Esophagus muscularis mucosa (tissue), 4 donors: ENCODE measurements at regions not wholly inside any gene's neighbourhood (a gene's known extent, or its start where the extent isn't known, plus 50 kb on each side); places are given as distances from the start of the nearest gene placed in this dataset.

Source experiments
- DNase-seq: peaks from one replicate; pipeline ENCODE4 v3.0.0-alpha.2; 2017; ENCODE audit errors: extremely low spot score
- H3K27ac ChIP-seq, 4 donors: fragments of 200-600 bp; sonication (generic); replicated peaks in 1 of 4; 1 replicate in 3 of 4; 2 replicates in 1 of 4; pipeline ENCODE4 v1.5.1; 2016 to 2019; ENCODE audit warnings: mild to moderate bottlenecking in 1 of 4
- H3K27me3 ChIP-seq, 4 donors: fragments of 200-600 bp; sonication (generic); one replicate each; pipeline versions ENCODE4 v1.5.1 to v1.6.0; 2016 to 2019
- H3K36me3 ChIP-seq, 4 donors: fragments of 200-600 bp; sonication (generic); one replicate each; pipeline ENCODE4 v1.5.1; 2016 to 2019
- H3K4me1 ChIP-seq, 4 donors: fragments of 200-600 bp; sonication (generic); one replicate each; pipeline ENCODE4 v1.5.1; 2016 to 2019
- H3K4me3 ChIP-seq, 4 donors: fragments of 200-600 bp; sonication (generic); 1 replicate in 2 of 4; 2 replicates in 2 of 4; pipeline ENCODE4 v1.5.1; 2016 to 2019; ENCODE audit warnings: mild to moderate bottlenecking in 4 of 4, moderate library complexity in 1 of 4
- H3K9me3 ChIP-seq, 4 donors: fragments of 200-600 bp; sonication (generic); 1 replicate in 3 of 4; 2 replicates in 1 of 4; pipeline ENCODE4 v1.5.1; 2016 to 2019
- CTCF ChIP-seq, 3 experiments: fragments of 200-600 bp in 2 of 3; fragments of 450-650 bp in 1 of 3; sonication (generic) in 2 of 3; IDR thresholded peaks; one replicate each; pipeline ENCODE4 v1.5.1; 2017 to 2019; ENCODE audit warnings: antibody characterized with exemption in 3 of 3, mild to moderate bottlenecking in 2 of 3, moderate library complexity in 1 of 3
- EP300 ChIP-seq: sonication (generic); formaldehyde crosslinking; IDR thresholded peaks from one replicate; pipeline ENCODE4 v1.6.1; 2017; ENCODE audit warnings: antibody characterized with exemption
- POLR2A ChIP-seq: fragments of 450-650 bp; IDR thresholded peaks from one replicate; pipeline ENCODE4 v1.6.1; 2017; ENCODE audit warnings: antibody characterized with exemption, moderate library complexity, mild to moderate bottlenecking, low read depth
- POLR2AphosphoS5 ChIP-seq, 2 donors: sonication (generic); formaldehyde crosslinking; IDR thresholded peaks; one replicate each; pipeline ENCODE4 v1.6.1; 2017; ENCODE audit warnings: antibody characterized with exemption in 2 of 2
- WGBS: methylation state at CpG from one replicate; pipeline ENCODE4 v1.1.5; 2018; 5-methylcytosine and 5-hydroxymethylcytosine counted together
- intact Hi-C: fragments of 100-400 bp; cut with DNase I; formaldehyde crosslinking; loops from one replicate; pipeline ENCODE4 v1.15.1; 2023

- no peak for DNase-seq
- H3K27me3 ChIP-seq: no peaks in the 10 kb centered on the region
- H3K4me3 ChIP-seq: no peak overlapping the region
- H3K4me1 ChIP-seq: no peaks in the 10 kb centered on the region
- TF ChIP-seq POLR2A (no peak), CTCF (IDR thresholded peaks at IDR 0.05) (no peak), EP300 (no peak), POLR2AphosphoS5 (IDR thresholded peaks at IDR 0.05) (no peak)
- no peaks in the 10 kb centered on the region for H3K36me3 ChIP-seq
- no peak overlapping the region for H3K27ac ChIP-seq
- intact Hi-C loops: no loop called here
- 90% methylated on average over 1 of the region's 1 CpG for WGBS
- no peaks in the 10 kb centered on the region for H3K9me3 ChIP-seq
Observed at GRCh38 chr6:40262363-40262762, 324.8 kb downstream of the LRFN2 start.

- no peak for TF ChIP-seq EP300
Observed at GRCh38 chr6:40258531-40258930, 324.3 kb upstream of the MOCS1 start.

GRCh38 chr6:40256831-40257230, 322.6 kb upstream of the MOCS1 start:
- H3K36me3 ChIP-seq: no peaks in the 10 kb centered on the region
- H3K4me3 ChIP-seq: no peak overlapping the region
- intact Hi-C loops: no loop called here
- WGBS: 81% methylated on average over 1 of the region's 1 CpG
- H3K9me3 ChIP-seq: no peaks in the 10 kb centered on the region
- TF ChIP-seq POLR2A (no peak), CTCF (IDR thresholded peaks at IDR 0.05) (no peak), EP300 (no peak), POLR2AphosphoS5 (IDR thresholded peaks at IDR 0.05) (no peak)
- H3K27me3 ChIP-seq: no peaks in the 10 kb centered on the region
- no peak for DNase-seq
- no peaks in the 10 kb centered on the region for H3K4me1 ChIP-seq
- no peak overlapping the region for H3K27ac ChIP-seq

More at GRCh38 chr6:40258531-40258930, 324.3 kb upstream of the MOCS1 start:
- intact Hi-C loops: no loop called here
- DNase-seq: no peak
- no peaks in the 10 kb centered on the region for H3K9me3 ChIP-seq
- no peaks in the 10 kb centered on the region for H3K36me3 ChIP-seq
- WGBS: 74% methylated on average over 5 of the region's 5 CpGs
- no peak overlapping the region for H3K4me3 ChIP-seq
- no peaks in the 10 kb centered on the region for H3K27me3 ChIP-seq
- H3K27ac ChIP-seq: no peak overlapping the region
- no peaks in the 10 kb centered on the region for H3K4me1 ChIP-seq

GRCh38 chr6:40256224-40256623, 322.0 kb upstream of the MOCS1 start:
- Histone ChIP-seq H3K4me1 (no peaks in the 10 kb centered on the region), H3K36me3 (no peaks in the 10 kb centered on the region), H3K9me3 (no peaks in the 10 kb centered on the region), H3K27ac (no peak overlapping the region), H3K27me3 (peaks cover 0 to 1% (median 0%) of the 10 kb centered on the region in 4 donors), H3K4me3 (no peak overlapping the region)
- no peak for TF ChIP-seq CTCF (IDR thresholded peaks at IDR 0.05)
- no peak for TF ChIP-seq POLR2AphosphoS5 (IDR thresholded peaks at IDR 0.05)
- TF ChIP-seq POLR2A: no peak
- no peak for TF ChIP-seq EP300
- intact Hi-C loops: no loop called here
- WGBS: 66% methylated on average over 2 of the region's 2 CpGs
- DNase-seq: no peak

- Histone ChIP-seq H3K9me3 (no peaks in the 10 kb centered on the region), H3K36me3 (no peaks in the 10 kb centered on the region), H3K4me1 (no peaks in the 10 kb centered on the region), H3K27me3 (peaks cover 0 to 5% (median 0%) of the 10 kb centered on the region in 4 donors), H3K4me3 (no peak overlapping the region), H3K27ac (no peak overlapping the region)
- TF ChIP-seq POLR2AphosphoS5 (IDR thresholded peaks at IDR 0.05): no peak
- no peak for TF ChIP-seq CTCF (IDR thresholded peaks at IDR 0.05)
- no peak for TF ChIP-seq POLR2A
- TF ChIP-seq EP300: no peak
- intact Hi-C loops: no loop called here
- no peak for DNase-seq
- WGBS: 74% methylated on average over 3 of the region's 3 CpGs
Observed at GRCh38 chr6:40253420-40253819, 319.2 kb upstream of the MOCS1 start.
